ENCODE measurements at regions not wholly inside any gene's neighbourhood (a gene's known extent, or its start where the extent isn't known, plus 50 kb on each side); places are given as distances from the start of the nearest gene placed in this dataset.

DNA sequence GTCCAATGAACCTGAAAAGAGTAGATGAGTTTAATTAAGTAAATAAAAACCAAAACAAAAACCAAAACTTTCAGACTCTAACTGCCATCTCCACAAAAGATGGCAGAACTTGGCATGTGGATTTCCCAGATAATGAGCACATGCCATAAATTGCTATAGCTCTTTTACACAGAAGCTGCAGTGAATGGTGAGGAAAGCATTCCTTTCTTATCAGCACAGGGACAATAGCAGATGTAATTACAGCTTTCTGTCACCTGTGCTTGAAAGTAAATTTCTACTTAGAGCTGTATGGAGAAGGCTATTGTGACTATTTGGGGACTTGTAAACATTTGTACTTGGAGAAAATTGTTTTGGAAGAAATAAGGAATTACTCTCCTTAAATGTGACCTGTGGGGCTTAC, 378.4 kb downstream of the RPRM start:
- no peak for TF ChIP-seq MYC (IDR thresholded peaks at IDR 0.05; ENCODE audit: low read depth, low read length)
- TF ChIP-seq, protein P1, sequence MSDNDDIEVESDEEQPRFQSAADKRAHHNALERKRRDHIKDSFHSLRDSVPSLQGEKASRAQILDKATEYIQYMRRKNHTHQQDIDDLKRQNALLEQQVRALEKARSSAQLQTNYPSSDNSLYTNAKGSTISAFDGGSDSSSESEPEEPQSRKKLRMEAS (IDR thresholded peaks at IDR 0.05; ENCODE audit: low read depth, low read length): no peak
- TF ChIP-seq, protein P2, sequence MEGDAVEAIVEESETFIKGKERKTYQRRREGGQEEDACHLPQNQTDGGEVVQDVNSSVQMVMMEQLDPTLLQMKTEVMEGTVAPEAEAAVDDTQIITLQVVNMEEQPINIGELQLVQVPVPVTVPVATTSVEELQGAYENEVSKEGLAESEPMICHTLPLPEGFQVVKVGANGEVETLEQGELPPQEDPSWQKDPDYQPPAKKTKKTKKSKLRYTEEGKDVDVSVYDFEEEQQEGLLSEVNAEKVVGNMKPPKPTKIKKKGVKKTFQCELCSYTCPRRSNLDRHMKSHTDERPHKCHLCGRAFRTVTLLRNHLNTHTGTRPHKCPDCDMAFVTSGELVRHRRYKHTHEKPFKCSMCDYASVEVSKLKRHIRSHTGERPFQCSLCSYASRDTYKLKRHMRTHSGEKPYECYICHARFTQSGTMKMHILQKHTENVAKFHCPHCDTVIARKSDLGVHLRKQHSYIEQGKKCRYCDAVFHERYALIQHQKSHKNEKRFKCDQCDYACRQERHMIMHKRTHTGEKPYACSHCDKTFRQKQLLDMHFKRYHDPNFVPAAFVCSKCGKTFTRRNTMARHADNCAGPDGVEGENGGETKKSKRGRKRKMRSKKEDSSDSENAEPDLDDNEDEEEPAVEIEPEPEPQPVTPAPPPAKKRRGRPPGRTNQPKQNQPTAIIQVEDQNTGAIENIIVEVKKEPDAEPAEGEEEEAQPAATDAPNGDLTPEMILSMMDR (IDR thresholded peaks at IDR 0.05; ENCODE audit: low read depth, low read length): no peak
- TF ChIP-seq POLR2A (IDR thresholded peaks at IDR 0.05; ENCODE audit: extremely low read depth, insufficient read length): no peak
- H3K4me3 ChIP-seq (ENCODE audit: low read depth, low read length): no peak overlapping the region
- no peak for DNase-seq (ENCODE audit: low read depth)

DNA sequence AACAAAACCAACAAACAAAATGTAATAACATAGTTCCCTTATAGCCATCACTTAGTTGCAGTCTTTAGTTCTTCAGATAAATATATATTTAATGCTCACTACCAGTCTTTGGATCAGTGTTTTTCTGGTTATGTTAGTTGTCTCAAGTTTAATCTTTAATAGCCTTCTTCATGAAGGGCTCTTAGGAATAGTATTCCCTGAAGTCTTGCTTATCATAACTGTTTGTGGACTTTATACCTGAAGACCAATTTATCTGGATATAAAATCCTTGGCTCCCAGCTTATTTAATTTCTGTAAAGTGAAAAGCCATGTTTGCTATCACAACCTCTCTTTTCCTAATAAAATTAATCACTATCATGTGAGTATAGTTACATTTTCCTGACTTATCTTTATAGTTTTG, 379.7 kb downstream of the ARL6IP6 start:
- H3K4me3 ChIP-seq (ENCODE audit: low read depth, low read length): no peak overlapping the region
- TF ChIP-seq, protein P2 (IDR thresholded peaks at IDR 0.05; ENCODE audit: low read depth, low read length): no peak
- TF ChIP-seq POLR2A (IDR thresholded peaks at IDR 0.05; ENCODE audit: extremely low read depth, insufficient read length) (no peak), MYC (IDR thresholded peaks at IDR 0.05; ENCODE audit: low read depth, low read length) (no peak)
- TF ChIP-seq, protein P1 (IDR thresholded peaks at IDR 0.05; ENCODE audit: low read depth, low read length): no peak
- DNase-seq (ENCODE audit: low read depth): no peak

DNA sequence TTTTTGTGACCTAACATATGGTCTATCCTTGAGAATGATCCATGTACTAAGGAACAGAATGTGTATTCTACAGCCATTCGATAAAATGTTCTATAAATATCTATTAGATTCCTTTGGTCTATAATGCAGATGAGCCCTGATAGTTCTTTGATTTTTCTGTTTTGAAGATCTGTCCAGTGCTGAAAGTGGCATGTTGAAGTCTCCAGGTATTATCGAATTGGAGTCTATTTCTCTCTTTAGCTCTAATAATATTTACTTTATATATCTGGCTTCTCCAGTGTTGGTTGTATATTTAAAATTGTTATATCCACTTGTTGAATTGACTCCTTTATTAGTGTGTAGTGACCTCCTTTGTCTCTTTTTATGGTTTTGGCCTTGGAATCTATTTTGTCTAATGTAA, 377.9 kb downstream of the ARL6IP6 start:
- no peak overlapping the region for H3K4me3 ChIP-seq (ENCODE audit: low read depth, low read length)
- no peak for DNase-seq (ENCODE audit: low read depth)
- TF ChIP-seq POLR2A (IDR thresholded peaks at IDR 0.05; ENCODE audit: extremely low read depth, insufficient read length) (no peak), MYC (IDR thresholded peaks at IDR 0.05; ENCODE audit: low read depth, low read length) (no peak)
- TF ChIP-seq, protein P2 (IDR thresholded peaks at IDR 0.05; ENCODE audit: low read depth, low read length): no peak
- TF ChIP-seq, protein P1 (IDR thresholded peaks at IDR 0.05; ENCODE audit: low read depth, low read length): no peak

DNA sequence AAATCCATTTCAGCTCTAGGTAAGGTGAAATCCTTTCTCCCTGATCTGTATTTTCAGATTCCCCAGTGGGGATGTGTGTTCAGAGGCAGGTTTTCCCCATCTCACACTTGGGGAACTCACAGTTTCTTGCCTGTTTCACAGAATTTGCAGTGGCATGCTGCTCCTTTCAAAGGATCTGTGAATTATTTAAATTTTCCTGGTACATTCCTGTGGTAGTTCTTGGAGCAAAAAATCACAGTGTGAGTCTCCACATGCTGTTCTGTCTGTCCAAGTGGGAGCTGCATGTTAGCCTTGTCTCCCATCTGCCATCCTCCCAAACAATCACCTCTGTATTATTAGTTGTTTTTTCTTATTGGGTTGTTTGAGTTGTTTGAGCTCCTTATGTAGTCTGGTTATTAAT, 372.9 kb downstream of the ARL6IP6 start:
- TF ChIP-seq, protein P2 (IDR thresholded peaks at IDR 0.05; ENCODE audit: low read depth, low read length): no peak
- TF ChIP-seq MYC (IDR thresholded peaks at IDR 0.05; ENCODE audit: low read depth, low read length): no peak
- TF ChIP-seq POLR2A (IDR thresholded peaks at IDR 0.05; ENCODE audit: extremely low read depth, insufficient read length): no peak
- TF ChIP-seq, protein P1 (IDR thresholded peaks at IDR 0.05; ENCODE audit: low read depth, low read length): no peak
- H3K4me3 ChIP-seq (ENCODE audit: low read depth, low read length): no peak overlapping the region
- no peak for DNase-seq (ENCODE audit: low read depth)

DNA sequence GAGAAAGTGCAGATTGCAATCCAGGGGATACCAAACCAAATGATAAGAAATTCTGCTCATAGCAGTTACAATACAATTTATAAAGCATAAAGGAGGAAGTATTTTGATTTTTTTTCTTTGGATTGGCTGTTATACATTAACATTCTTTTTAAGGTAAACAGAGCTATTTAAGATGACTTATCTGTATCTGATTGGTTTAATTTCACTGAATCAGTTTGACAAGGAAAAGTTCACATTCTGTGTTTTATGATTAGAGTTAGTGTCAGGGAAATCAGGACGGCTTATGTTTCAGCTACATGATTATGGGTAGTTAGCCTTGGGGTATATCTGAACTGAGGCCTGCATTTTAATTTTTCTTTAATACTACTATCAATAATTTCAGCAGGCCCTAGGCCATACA, 360.9 kb downstream of the ARL6IP6 start:
- no peak for TF ChIP-seq MYC (IDR thresholded peaks at IDR 0.05; ENCODE audit: low read depth, low read length)
- TF ChIP-seq, protein P2 (IDR thresholded peaks at IDR 0.05; ENCODE audit: low read depth, low read length): no peak
- no peak for TF ChIP-seq POLR2A (IDR thresholded peaks at IDR 0.05; ENCODE audit: extremely low read depth, insufficient read length)
- TF ChIP-seq, protein P1 (IDR thresholded peaks at IDR 0.05; ENCODE audit: low read depth, low read length): no peak

DNA sequence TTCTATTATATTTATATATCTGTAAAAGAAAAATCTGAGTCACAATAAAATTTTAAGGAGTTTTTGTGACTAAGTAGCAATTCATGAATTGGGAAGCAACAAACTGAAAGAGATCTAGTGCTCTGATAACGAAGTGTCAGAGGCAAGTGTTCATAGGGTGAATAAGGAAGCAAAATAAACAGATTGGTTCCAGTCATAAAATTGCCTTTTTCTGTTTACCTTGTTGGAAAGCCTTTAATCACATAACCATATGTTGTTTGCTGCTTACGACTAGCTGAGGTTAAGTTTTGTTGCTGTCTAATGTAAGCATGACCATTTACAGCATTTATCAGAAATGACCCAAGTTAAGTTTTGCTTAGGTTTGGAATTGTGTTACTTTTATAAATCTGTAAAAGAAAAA, 358.9 kb downstream of the ARL6IP6 start:
- no peak for DNase-seq (ENCODE audit: low read depth)

More for the DNA sequence above, 360.9 kb downstream of the ARL6IP6 start:
- DNase-seq (ENCODE audit: low read depth): no peak
- no peak overlapping the region for H3K4me3 ChIP-seq (ENCODE audit: low read depth, low read length)

More for the DNA sequence above, 358.9 kb downstream of the ARL6IP6 start:
- TF ChIP-seq, protein P1 (IDR thresholded peaks at IDR 0.05; ENCODE audit: low read depth, low read length): no peak
- no peak overlapping the region for H3K4me3 ChIP-seq (ENCODE audit: low read depth, low read length)

All from NB4 (cell line).